NCI-H748 (cell line): ENCODE measurements at regions not wholly inside any gene's neighbourhood (a gene's known extent, or its start where the extent isn't known, plus 50 kb on each side); places are given as distances from the start of the nearest gene placed in this dataset.

Experiments used
- DNase-seq: peaks from one replicate; lab custom pipeline; 2025; ENCODE audit not compliant: unreplicated experiment; lab: John Stamatoyannopoulos, UW

- peak; percentile 68 for DNase-seq
These were observed 60.9 kb upstream of the KLHL29 start for GRCh38 chr2:23323917-23324680.

- DNase-seq: no peak
These were observed 58.6 kb upstream of the KLHL29 start for GRCh38 chr2:23326330-23326729.

GRCh38 chr2:23327416-23327815, 57.6 kb upstream of the KLHL29 start:
- DNase-seq: no peak

DNA sequence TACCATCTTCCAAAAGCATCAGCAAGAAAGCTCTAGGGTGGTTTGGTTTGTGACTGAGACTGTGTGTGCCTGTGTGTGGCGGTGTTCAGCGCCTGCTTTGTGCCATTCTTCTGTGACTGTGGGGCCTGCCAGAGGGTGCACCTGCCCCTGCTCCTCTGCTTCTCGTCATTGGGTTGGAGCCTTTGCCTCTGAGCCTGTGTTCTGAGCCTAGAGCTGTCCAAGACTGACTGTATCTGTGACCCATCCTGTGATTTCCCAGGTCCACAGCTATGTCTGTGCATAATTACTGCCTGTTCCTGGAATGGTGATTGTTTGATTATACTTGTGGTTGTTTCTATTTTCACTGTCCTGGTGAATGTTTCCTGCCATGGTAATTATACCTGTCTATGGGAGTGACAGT, 57.1 kb upstream of the KLHL29 start:
- DNase-seq: peak; percentile 35

GRCh38 chr2:23330214-23330613, 54.8 kb upstream of the KLHL29 start:
- no peak for DNase-seq
